Bronchial epithelial cell (primary cell): ENCODE measurements at regions not wholly inside any gene's neighbourhood (a gene's known extent, or its start where the extent isn't known, plus 50 kb on each side); places are given as distances from the start of the nearest gene placed in this dataset.

Experiments
- DNase-seq: peaks from one replicate; pipeline ENCODE4 v3.0.0-alpha.2; 2010; ENCODE audit warnings: low read depth
- FAIRE-seq: peaks from 2 replicates; lab custom pipeline; 2011; peaks lifted over from hg19 to GRCh38; lab: Jason Lieb, UNC
- H3K27me3 ChIP-seq: 2 replicates; pipeline ENCODE4 v1.5.1; 2011; ENCODE audit warnings: low read length; ENCODE audit not compliant: control insufficient read depth, insufficient read depth
- H3K36me3 ChIP-seq: 2 replicates; pipeline ENCODE4 v1.5.1; 2011; ENCODE audit warnings: low read length; ENCODE audit not compliant: control insufficient read depth, insufficient read depth
- H3K4me3 ChIP-seq: 2 replicates; pipeline ENCODE4 v1.5.1; 2011; ENCODE audit warnings: mild to moderate bottlenecking, low read depth, low read length, control low read depth
- TF ChIP-seq, protein P1 (sequence below): IDR thresholded peaks from 2 replicates; pipeline ENCODE4 v1.5.1; 2011; ENCODE audit warnings: mild to moderate bottlenecking, moderate library complexity, low read length, control low read depth, inconsistent platforms; ENCODE audit not compliant: insufficient read depth, severe bottlenecking

GRCh38 chr10:57031346-57031745, 670.3 kb upstream of the ZWINT start:
- no peaks in the 10 kb centered on the region for H3K36me3 ChIP-seq
- H3K4me3 ChIP-seq, result no peak overlapping the region
- FAIRE-seq (no peak), DNase-seq (no peak)
- TF ChIP-seq, protein P1, sequence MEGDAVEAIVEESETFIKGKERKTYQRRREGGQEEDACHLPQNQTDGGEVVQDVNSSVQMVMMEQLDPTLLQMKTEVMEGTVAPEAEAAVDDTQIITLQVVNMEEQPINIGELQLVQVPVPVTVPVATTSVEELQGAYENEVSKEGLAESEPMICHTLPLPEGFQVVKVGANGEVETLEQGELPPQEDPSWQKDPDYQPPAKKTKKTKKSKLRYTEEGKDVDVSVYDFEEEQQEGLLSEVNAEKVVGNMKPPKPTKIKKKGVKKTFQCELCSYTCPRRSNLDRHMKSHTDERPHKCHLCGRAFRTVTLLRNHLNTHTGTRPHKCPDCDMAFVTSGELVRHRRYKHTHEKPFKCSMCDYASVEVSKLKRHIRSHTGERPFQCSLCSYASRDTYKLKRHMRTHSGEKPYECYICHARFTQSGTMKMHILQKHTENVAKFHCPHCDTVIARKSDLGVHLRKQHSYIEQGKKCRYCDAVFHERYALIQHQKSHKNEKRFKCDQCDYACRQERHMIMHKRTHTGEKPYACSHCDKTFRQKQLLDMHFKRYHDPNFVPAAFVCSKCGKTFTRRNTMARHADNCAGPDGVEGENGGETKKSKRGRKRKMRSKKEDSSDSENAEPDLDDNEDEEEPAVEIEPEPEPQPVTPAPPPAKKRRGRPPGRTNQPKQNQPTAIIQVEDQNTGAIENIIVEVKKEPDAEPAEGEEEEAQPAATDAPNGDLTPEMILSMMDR, result no peak
- H3K27me3 ChIP-seq, result no peaks in the 10 kb centered on the region

DNA sequence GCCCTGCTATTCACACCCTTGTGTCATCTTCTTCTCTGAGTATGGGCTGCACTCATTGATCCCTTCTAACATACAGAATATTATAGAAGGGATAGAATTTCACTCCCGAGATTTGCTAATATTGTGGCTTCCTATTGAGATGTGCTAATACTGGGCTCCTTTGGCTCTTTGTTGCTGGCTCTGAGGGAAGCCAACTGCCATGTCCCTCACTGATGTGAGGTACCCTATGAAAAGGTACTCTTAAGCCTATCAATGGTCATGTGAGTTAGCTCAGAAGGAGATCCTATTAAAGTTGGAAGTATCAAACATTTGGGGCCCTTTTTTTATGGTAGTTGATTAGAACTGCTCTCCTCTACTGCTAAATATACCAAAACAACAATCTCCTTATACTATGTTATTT, 665.2 kb upstream of the ZWINT start:
- TF ChIP-seq, protein P1, result no peak
- DNase-seq (no peak), FAIRE-seq (no peak)
- Histone ChIP-seq H3K4me3 (no peak overlapping the region), H3K27me3 (no peaks in the 10 kb centered on the region), H3K36me3 (no peaks in the 10 kb centered on the region)

DNA sequence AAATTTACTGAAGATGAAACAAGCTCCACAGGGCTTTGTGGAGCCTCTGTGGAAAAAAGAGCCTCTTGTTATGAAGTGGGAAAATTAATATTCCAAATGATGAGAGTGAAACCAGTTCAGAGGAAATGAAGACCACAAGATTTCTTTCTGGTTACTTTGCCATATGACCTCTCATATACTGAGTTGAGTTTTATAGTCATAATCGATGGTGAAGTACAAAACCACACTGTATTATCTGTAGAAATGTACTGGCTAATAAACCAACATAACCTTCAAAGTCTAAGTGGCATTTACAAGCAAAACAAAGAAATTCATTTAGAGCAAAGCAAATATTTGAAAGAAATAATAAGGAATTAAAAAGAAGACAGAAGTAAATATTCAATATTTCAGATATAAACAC, 662.6 kb upstream of the ZWINT start:
- DNase-seq (no peak), FAIRE-seq (no peak)
- Histone ChIP-seq H3K4me3 (no peak overlapping the region), H3K27me3 (no peaks in the 10 kb centered on the region), H3K36me3 (no peaks in the 10 kb centered on the region)
- TF ChIP-seq, protein P1, result no peak

DNA sequence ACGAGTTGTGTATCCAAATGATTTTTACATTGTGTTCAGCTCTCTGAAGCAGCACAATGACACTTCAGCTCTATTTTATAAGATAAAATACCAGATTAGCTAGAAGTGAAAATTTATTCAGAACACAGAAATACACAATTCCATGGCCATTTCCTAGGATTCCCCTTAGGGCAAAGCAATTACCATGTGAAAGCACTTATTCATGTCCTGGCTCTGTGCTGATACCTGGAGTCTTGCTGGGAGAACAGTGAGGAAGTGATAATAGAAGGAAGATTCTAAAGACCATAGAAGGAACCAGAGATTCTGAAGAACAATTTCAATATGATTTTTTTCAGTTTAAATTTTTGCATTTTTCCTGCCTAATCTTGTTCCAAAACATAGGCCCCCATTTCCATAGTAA, 657.4 kb upstream of the ZWINT start:
- H3K27me3 ChIP-seq, result no peaks in the 10 kb centered on the region
- no peak for DNase-seq
- H3K4me3 ChIP-seq, result no peak overlapping the region
- H3K36me3 ChIP-seq, result no peaks in the 10 kb centered on the region
- TF ChIP-seq, protein P1, result no peak
- FAIRE-seq, result no peak

GRCh38 chr10:57017356-57018037, 656.4 kb upstream of the ZWINT start:
- DNase-seq, result no peak

More at GRCh38 chr10:57017356-57018037, 656.4 kb upstream of the ZWINT start:
- TF ChIP-seq, protein P1, result no peak
- FAIRE-seq, result no peak
- no peak overlapping the region for H3K4me3 ChIP-seq
- H3K36me3 ChIP-seq, result no peaks in the 10 kb centered on the region
- H3K27me3 ChIP-seq, result no peaks in the 10 kb centered on the region
